GM19438 (cell line): ENCODE measurements at regions not wholly inside any gene's neighbourhood (a gene's known extent, or its start where the extent isn't known, plus 50 kb on each side); places are given as distances from the start of the nearest gene placed in this dataset.

ENCODE experiments used
- ATAC-seq: cut with Tn5 transposase; IDR thresholded peaks from one replicate; pipeline ENCODE4 v1.9.1; 2021; ENCODE audit warnings: low read depth; ENCODE audit not compliant: unreplicated experiment

- ATAC-seq: no peak
These were observed 295.2 kb upstream of the SRRM4 start for GRCh38 chr12:118685983-118686607.

- peak; percentile 74 for ATAC-seq
These were observed 291.5 kb upstream of the SRRM4 start for GRCh38 chr12:118689793-118690192.

GRCh38 chr12:118690506-118690905 lies 290.8 kb upstream of the SRRM4 start:
- no peak for ATAC-seq

GRCh38 chr12:118694128-118694775 lies 287.1 kb upstream of the SRRM4 start:
- no peak for ATAC-seq

- ATAC-seq: no peak
These were observed 276.7 kb upstream of the SRRM4 start for GRCh38 chr12:118704527-118705241.

- ATAC-seq: no peak
These were observed 274.9 kb upstream of the SRRM4 start for GRCh38 chr12:118706437-118706836.

GRCh38 chr12:118709946-118710345 lies 271.4 kb upstream of the SRRM4 start:
- no peak for ATAC-seq

- no peak for ATAC-seq
These were observed 270.2 kb upstream of the SRRM4 start for GRCh38 chr12:118711185-118711584.

- no peak for ATAC-seq
These were observed 267.3 kb upstream of the SRRM4 start for GRCh38 chr12:118714051-118714460.

GRCh38 chr12:118714500-118714899 lies 266.8 kb upstream of the SRRM4 start:
- no peak for ATAC-seq

- ATAC-seq: no peak
These were observed 265.7 kb upstream of the SRRM4 start for GRCh38 chr12:118715647-118716046.

GRCh38 chr12:118727196-118727978 lies 254.0 kb upstream of the SRRM4 start:
- no peak for ATAC-seq

GRCh38 chr12:118727979-118728366 lies 253.4 kb upstream of the SRRM4 start:
- ATAC-seq: no peak

- ATAC-seq: no peak
These were observed 247.1 kb upstream of the SRRM4 start for GRCh38 chr12:118734266-118734665.

GRCh38 chr12:118737985-118738540 lies 243.3 kb upstream of the SRRM4 start:
- ATAC-seq: no peak

- ATAC-seq: no peak
These were observed 240.1 kb upstream of the SRRM4 start for GRCh38 chr12:118741194-118741593.

GRCh38 chr12:118742431-118742830 lies 238.9 kb upstream of the SRRM4 start:
- ATAC-seq: no peak

GRCh38 chr12:118743896-118744700 lies 237.2 kb upstream of the SRRM4 start:
- ATAC-seq: no peak

GRCh38 chr12:118746176-118746575 lies 235.2 kb upstream of the SRRM4 start:
- no peak for ATAC-seq

GRCh38 chr12:118746960-118747359 lies 234.4 kb upstream of the SRRM4 start:
- no peak for ATAC-seq
